ENCODE measurements at regions not wholly inside any gene's neighbourhood (a gene's known extent, or its start where the extent isn't known, plus 50 kb on each side); places are given as distances from the start of the nearest gene placed in this dataset.
"Not testable (repeated sequence)": the region's sequence is repeated elsewhere in the genome, so short reads cannot be mapped to it uniquely, and the experiment has no call there.

- BruUV-seq (replicated peaks); H3K27ac Mint-ChIP-seq (ENCODE audit: low read depth, unreplicated experiment); H3K27me3 Mint-ChIP-seq (ENCODE audit: insufficient read depth, unreplicated experiment); POLR2A ChIA-PET; H3K9me3 Mint-ChIP-seq (ENCODE audit: unreplicated experiment); H3K36me3 Mint-ChIP-seq (ENCODE audit: insufficient read depth, unreplicated experiment); intact Hi-C loops (cut with micrococcal nuclease); H3K4me1 Mint-ChIP-seq (ENCODE audit: insufficient read depth, unreplicated experiment); H3K4me3 Mint-ChIP-seq (ENCODE audit: unreplicated experiment); CTCF ChIA-PET; DNase-seq (ENCODE audit: unreplicated experiment): not testable (repeated sequence)
Observed at GRCh38 chr13:18741696-18742095, 439.9 kb downstream of the TUBA3C start.

- no peaks in the 10 kb centered on the region for H3K36me3 Mint-ChIP-seq (ENCODE audit: insufficient read depth, unreplicated experiment)
- H3K27ac Mint-ChIP-seq (ENCODE audit: low read depth, unreplicated experiment), result no peak overlapping the region
- ChIA-PET CTCF (no interaction called here), POLR2A (no interaction called here)
- H3K9me3 Mint-ChIP-seq (ENCODE audit: unreplicated experiment), result peaks cover 5% of the 10 kb centered on the region
- no TSS peak for BruUV-seq (replicated peaks)
- intact Hi-C loops (cut with micrococcal nuclease), result no loop called here
- H3K4me1 Mint-ChIP-seq (ENCODE audit: insufficient read depth, unreplicated experiment), result no peaks in the 10 kb centered on the region
- no peak for TF ChIP-seq CTCF (IDR thresholded peaks at IDR 0.05; ENCODE audit: unreplicated experiment)
- H3K27me3 Mint-ChIP-seq (ENCODE audit: insufficient read depth, unreplicated experiment), result no peaks in the 10 kb centered on the region
- no peak for DNase-seq (ENCODE audit: unreplicated experiment)
- H3K4me3 Mint-ChIP-seq (ENCODE audit: unreplicated experiment), result no peak overlapping the region
Observed at GRCh38 chr13:18739310-18739709, 442.3 kb downstream of the TUBA3C start.

- CTCF ChIA-PET; H3K4me3 Mint-ChIP-seq (ENCODE audit: unreplicated experiment); intact Hi-C loops (cut with micrococcal nuclease); BruUV-seq (replicated peaks); H3K27ac Mint-ChIP-seq (ENCODE audit: low read depth, unreplicated experiment); H3K4me1 Mint-ChIP-seq (ENCODE audit: insufficient read depth, unreplicated experiment); H3K27me3 Mint-ChIP-seq (ENCODE audit: insufficient read depth, unreplicated experiment); DNase-seq (ENCODE audit: unreplicated experiment); POLR2A ChIA-PET; H3K36me3 Mint-ChIP-seq (ENCODE audit: insufficient read depth, unreplicated experiment); H3K9me3 Mint-ChIP-seq (ENCODE audit: unreplicated experiment): not testable (repeated sequence)
Observed at GRCh38 chr13:18738086-18738485, 443.5 kb downstream of the TUBA3C start.

GRCh38 chr13:18727138-18727537 is 454.5 kb downstream of the TUBA3C start:
- H3K4me1 Mint-ChIP-seq (ENCODE audit: insufficient read depth, unreplicated experiment); H3K9me3 Mint-ChIP-seq (ENCODE audit: unreplicated experiment); H3K27ac Mint-ChIP-seq (ENCODE audit: low read depth, unreplicated experiment); CTCF ChIA-PET; H3K27me3 Mint-ChIP-seq (ENCODE audit: insufficient read depth, unreplicated experiment); intact Hi-C loops (cut with micrococcal nuclease); POLR2A ChIA-PET; DNase-seq (ENCODE audit: unreplicated experiment); H3K4me3 Mint-ChIP-seq (ENCODE audit: unreplicated experiment); H3K36me3 Mint-ChIP-seq (ENCODE audit: insufficient read depth, unreplicated experiment); BruUV-seq (replicated peaks): not testable (repeated sequence)

GRCh38 chr13:18726524-18726923 is 455.1 kb downstream of the TUBA3C start:
- H3K4me3 Mint-ChIP-seq (ENCODE audit: unreplicated experiment); CTCF ChIA-PET; BruUV-seq (replicated peaks); H3K27me3 Mint-ChIP-seq (ENCODE audit: insufficient read depth, unreplicated experiment); intact Hi-C loops (cut with micrococcal nuclease); H3K9me3 Mint-ChIP-seq (ENCODE audit: unreplicated experiment); H3K4me1 Mint-ChIP-seq (ENCODE audit: insufficient read depth, unreplicated experiment); POLR2A ChIA-PET; DNase-seq (ENCODE audit: unreplicated experiment); H3K27ac Mint-ChIP-seq (ENCODE audit: low read depth, unreplicated experiment); H3K36me3 Mint-ChIP-seq (ENCODE audit: insufficient read depth, unreplicated experiment): not testable (repeated sequence)

- not testable (repeated sequence) for H3K36me3 Mint-ChIP-seq (ENCODE audit: insufficient read depth, unreplicated experiment); H3K4me1 Mint-ChIP-seq (ENCODE audit: insufficient read depth, unreplicated experiment); BruUV-seq (replicated peaks)
Observed at GRCh38 chr13:18725242-18725822, 456.3 kb downstream of the TUBA3C start.

More at GRCh38 chr13:18725242-18725822, 456.3 kb downstream of the TUBA3C start:
- POLR2A ChIA-PET; H3K9me3 Mint-ChIP-seq (ENCODE audit: unreplicated experiment); H3K27me3 Mint-ChIP-seq (ENCODE audit: insufficient read depth, unreplicated experiment); H3K27ac Mint-ChIP-seq (ENCODE audit: low read depth, unreplicated experiment); H3K4me3 Mint-ChIP-seq (ENCODE audit: unreplicated experiment); CTCF ChIA-PET; DNase-seq (ENCODE audit: unreplicated experiment); intact Hi-C loops (cut with micrococcal nuclease): not testable (repeated sequence)

Data from MCF 10A (cell line).